ENCODE measurements at regions not wholly inside any gene's neighbourhood (a gene's known extent, or its start where the extent isn't known, plus 50 kb on each side); places are given as distances from the start of the nearest gene placed in this dataset.

DNA sequence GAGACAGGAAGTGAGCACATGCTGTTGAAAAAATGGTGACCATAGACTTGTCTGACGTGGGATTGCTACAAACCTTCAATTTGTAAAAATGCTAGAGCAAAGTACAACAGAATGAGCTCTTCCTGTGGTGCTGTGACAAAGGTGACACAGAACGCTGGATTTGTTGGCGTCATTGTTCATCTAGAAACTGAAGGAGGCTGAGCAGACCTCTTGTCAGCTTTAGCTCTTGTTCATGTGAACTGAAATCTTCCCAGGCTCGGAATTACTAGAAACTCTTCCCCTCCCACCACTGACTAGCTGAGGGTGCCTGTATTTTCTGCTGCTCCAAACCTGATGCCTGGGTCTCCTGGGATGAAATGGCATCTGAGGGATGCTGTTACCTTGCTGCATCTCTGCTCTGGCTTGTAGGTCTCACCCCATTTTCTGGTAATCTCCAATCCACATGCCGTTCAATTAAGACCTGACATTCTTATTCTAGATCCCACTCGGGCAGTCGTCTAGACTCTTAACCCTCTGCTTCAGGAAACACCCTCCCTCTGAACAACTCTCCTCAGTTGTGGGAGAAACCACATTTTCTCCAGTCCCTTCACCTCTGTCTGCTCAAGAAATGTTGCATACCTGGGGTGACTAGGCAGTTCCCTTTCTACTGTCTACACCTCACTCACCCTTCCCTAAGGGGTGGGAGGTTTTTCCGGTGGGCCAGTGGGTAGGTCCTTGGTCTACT is 349.3 kb downstream of the CXCL12 start:
- Histone ChIP-seq H3K27ac (ENCODE audit: low read length) (no peak overlapping the region), H3K4me3 (ENCODE audit: low read length) (no peak overlapping the region)

DNA sequence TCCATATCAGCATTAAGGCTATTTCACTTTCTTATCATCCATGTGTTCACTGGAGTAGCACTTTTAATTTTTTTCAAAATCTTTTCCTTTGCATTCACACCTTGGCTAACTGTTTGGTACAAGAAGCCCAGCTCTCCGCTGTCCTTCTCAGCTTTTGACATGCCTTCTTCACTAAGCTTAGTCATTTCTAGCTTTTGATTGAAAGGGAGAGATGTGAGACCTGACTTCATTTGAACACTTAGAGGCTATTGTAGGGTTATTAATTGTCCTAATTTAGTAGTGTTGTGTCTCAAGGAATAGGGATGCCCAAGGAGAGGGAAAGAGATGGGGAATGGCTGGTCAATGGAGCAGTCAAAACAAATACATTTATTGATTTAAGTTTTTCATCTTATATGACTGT is 350.0 kb downstream of the CXCL12 start:
- no peak overlapping the region for H2AFZ ChIP-seq (ENCODE audit: low read length)
- no peaks in the 10 kb centered on the region for H3K79me2 ChIP-seq (ENCODE audit: low read length)
- H3K36me3 ChIP-seq (replicated peaks; ENCODE audit: insufficient read depth, low read length) = no peaks in the 10 kb centered on the region
- no peak for DNase-seq
- no peak overlapping the region for H3K27ac ChIP-seq (ENCODE audit: low read length)
- no peaks in the 10 kb centered on the region for H3K27me3 ChIP-seq (replicated peaks; ENCODE audit: insufficient read depth, low read length)
- H3K4me2 ChIP-seq (ENCODE audit: low read depth, low read length) = no peak overlapping the region
- no peaks in the 10 kb centered on the region for H3F3A ChIP-seq (ENCODE audit: insufficient read depth, low read length)
- no peak for TF ChIP-seq EZH2phosphoT487 (IDR thresholded peaks at IDR 0.05; ENCODE audit: low read length)
- TF ChIP-seq EZH2 (optimal IDR thresholded peaks at IDR 0.05; ENCODE audit: low read depth, low read length) = no peak
- TF ChIP-seq, protein P1, sequence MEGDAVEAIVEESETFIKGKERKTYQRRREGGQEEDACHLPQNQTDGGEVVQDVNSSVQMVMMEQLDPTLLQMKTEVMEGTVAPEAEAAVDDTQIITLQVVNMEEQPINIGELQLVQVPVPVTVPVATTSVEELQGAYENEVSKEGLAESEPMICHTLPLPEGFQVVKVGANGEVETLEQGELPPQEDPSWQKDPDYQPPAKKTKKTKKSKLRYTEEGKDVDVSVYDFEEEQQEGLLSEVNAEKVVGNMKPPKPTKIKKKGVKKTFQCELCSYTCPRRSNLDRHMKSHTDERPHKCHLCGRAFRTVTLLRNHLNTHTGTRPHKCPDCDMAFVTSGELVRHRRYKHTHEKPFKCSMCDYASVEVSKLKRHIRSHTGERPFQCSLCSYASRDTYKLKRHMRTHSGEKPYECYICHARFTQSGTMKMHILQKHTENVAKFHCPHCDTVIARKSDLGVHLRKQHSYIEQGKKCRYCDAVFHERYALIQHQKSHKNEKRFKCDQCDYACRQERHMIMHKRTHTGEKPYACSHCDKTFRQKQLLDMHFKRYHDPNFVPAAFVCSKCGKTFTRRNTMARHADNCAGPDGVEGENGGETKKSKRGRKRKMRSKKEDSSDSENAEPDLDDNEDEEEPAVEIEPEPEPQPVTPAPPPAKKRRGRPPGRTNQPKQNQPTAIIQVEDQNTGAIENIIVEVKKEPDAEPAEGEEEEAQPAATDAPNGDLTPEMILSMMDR (IDR thresholded peaks at IDR 0.05; ENCODE audit: low read length) = no peak
- H4K20me1 ChIP-seq (ENCODE audit: insufficient read depth, low read length) = no peaks in the 10 kb centered on the region
- H3K9ac ChIP-seq (ENCODE audit: low read length) = no peak overlapping the region
- no peaks in the 10 kb centered on the region for H3K4me1 ChIP-seq (ENCODE audit: low read length)
- H3K9me2 ChIP-seq (replicated peaks; ENCODE audit: insufficient read depth, low read length) = no peaks in the 10 kb centered on the region
- H3K9me3 ChIP-seq (replicated peaks; ENCODE audit: insufficient read depth, low read length) = no peaks in the 10 kb centered on the region
- H3K4me3 ChIP-seq (ENCODE audit: low read length) = no peak overlapping the region

More for the DNA sequence above, 349.3 kb downstream of the CXCL12 start:
- Histone ChIP-seq H3K9me2 (replicated peaks; ENCODE audit: insufficient read depth, low read length) (no peaks in the 10 kb centered on the region), H3K9me3 (replicated peaks; ENCODE audit: insufficient read depth, low read length) (no peaks in the 10 kb centered on the region), H3K27me3 (replicated peaks; ENCODE audit: insufficient read depth, low read length) (no peaks in the 10 kb centered on the region), H3F3A (ENCODE audit: insufficient read depth, low read length) (no peaks in the 10 kb centered on the region), H2AFZ (ENCODE audit: low read length) (no peak overlapping the region), H3K36me3 (replicated peaks; ENCODE audit: insufficient read depth, low read length) (no peaks in the 10 kb centered on the region), H3K4me1 (ENCODE audit: low read length) (no peaks in the 10 kb centered on the region), H4K20me1 (ENCODE audit: insufficient read depth, low read length) (no peaks in the 10 kb centered on the region), H3K4me2 (ENCODE audit: low read depth, low read length) (no peak overlapping the region), H3K79me2 (ENCODE audit: low read length) (no peaks in the 10 kb centered on the region), H3K9ac (ENCODE audit: low read length) (no peak overlapping the region)
- DNase-seq = no peak
- TF ChIP-seq, protein P1 (IDR thresholded peaks at IDR 0.05; ENCODE audit: low read length) = no peak
- no peak for TF ChIP-seq EZH2phosphoT487 (IDR thresholded peaks at IDR 0.05; ENCODE audit: low read length)
- TF ChIP-seq EZH2 (optimal IDR thresholded peaks at IDR 0.05; ENCODE audit: low read depth, low read length) = no peak

DNA sequence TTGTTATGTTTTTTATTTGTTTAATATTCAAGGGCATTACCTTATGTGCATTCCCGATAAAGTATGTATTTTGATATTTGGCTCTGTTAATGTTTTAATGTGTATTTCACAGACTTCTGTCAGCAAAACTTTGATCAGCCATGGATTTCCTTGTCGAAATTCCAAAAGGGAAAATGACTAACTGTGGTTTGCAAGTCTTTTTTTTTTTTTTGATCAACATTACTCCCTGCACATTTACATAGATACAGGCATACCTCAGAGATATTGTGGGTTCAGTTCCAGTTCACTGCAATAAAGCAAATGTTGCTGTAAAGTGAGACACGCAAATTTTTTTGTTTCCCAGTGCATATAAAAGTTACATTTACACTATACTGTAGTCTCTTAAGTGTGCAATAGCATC is 351.9 kb downstream of the CXCL12 start:
- TF ChIP-seq, protein P1 (IDR thresholded peaks at IDR 0.05; ENCODE audit: low read length) = no peak
- no peak for TF ChIP-seq EZH2phosphoT487 (IDR thresholded peaks at IDR 0.05; ENCODE audit: low read length)
- no peak for TF ChIP-seq EZH2 (optimal IDR thresholded peaks at IDR 0.05; ENCODE audit: low read depth, low read length)

More for the DNA sequence above, 351.9 kb downstream of the CXCL12 start:
- Histone ChIP-seq H3K27me3 (replicated peaks; ENCODE audit: insufficient read depth, low read length) (no peaks in the 10 kb centered on the region), H3K9me2 (replicated peaks; ENCODE audit: insufficient read depth, low read length) (no peaks in the 10 kb centered on the region), H3K9ac (ENCODE audit: low read length) (no peak overlapping the region), H3K27ac (ENCODE audit: low read length) (no peak overlapping the region), H2AFZ (ENCODE audit: low read length) (no peak overlapping the region), H3K4me2 (ENCODE audit: low read depth, low read length) (no peak overlapping the region), H3K4me1 (ENCODE audit: low read length) (no peaks in the 10 kb centered on the region), H3K4me3 (ENCODE audit: low read length) (no peak overlapping the region), H3K79me2 (ENCODE audit: low read length) (no peaks in the 10 kb centered on the region), H3K36me3 (replicated peaks; ENCODE audit: insufficient read depth, low read length) (no peaks in the 10 kb centered on the region), H3K9me3 (replicated peaks; ENCODE audit: insufficient read depth, low read length) (no peaks in the 10 kb centered on the region), H4K20me1 (ENCODE audit: insufficient read depth, low read length) (no peaks in the 10 kb centered on the region), H3F3A (ENCODE audit: insufficient read depth, low read length) (no peaks in the 10 kb centered on the region)
- no peak for DNase-seq
